ENCODE measurements at regions not wholly inside any gene's neighbourhood (a gene's known extent, or its start where the extent isn't known, plus 50 kb on each side); places are given as distances from the start of the nearest gene placed in this dataset.

DNA sequence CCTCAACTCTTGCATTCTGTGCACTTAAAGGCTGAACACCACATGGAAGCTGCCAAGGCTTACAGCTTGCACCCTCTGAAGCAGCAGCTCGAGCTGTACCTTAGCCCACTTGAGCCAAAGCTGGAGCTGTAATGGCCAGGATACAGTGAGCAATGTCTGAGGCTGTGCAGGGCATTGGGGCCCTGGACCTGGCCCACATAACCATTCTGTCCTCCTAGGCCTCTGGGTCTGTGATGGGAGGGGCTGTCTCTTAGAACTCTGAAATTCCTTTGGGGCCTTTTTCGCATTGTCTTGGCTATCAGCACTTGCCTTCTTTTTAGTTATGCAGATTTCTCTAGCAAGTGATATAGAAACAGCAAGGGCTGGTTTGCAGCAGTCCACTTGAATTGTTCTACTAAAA is 303.8 kb upstream of the CLEC14A start:
- no peak for TF ChIP-seq EZH2phosphoT487 (IDR thresholded peaks at IDR 0.05; ENCODE audit: borderline replicate concordance, low read depth, low read length)
- TF ChIP-seq, protein P1, sequence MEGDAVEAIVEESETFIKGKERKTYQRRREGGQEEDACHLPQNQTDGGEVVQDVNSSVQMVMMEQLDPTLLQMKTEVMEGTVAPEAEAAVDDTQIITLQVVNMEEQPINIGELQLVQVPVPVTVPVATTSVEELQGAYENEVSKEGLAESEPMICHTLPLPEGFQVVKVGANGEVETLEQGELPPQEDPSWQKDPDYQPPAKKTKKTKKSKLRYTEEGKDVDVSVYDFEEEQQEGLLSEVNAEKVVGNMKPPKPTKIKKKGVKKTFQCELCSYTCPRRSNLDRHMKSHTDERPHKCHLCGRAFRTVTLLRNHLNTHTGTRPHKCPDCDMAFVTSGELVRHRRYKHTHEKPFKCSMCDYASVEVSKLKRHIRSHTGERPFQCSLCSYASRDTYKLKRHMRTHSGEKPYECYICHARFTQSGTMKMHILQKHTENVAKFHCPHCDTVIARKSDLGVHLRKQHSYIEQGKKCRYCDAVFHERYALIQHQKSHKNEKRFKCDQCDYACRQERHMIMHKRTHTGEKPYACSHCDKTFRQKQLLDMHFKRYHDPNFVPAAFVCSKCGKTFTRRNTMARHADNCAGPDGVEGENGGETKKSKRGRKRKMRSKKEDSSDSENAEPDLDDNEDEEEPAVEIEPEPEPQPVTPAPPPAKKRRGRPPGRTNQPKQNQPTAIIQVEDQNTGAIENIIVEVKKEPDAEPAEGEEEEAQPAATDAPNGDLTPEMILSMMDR (conservative IDR thresholded peaks at IDR 0.05; ENCODE audit: low read length): no peak

All from OCI-LY7 (cell line).